ENCODE measurements at regions not wholly inside any gene's neighbourhood (a gene's known extent, or its start where the extent isn't known, plus 50 kb on each side); places are given as distances from the start of the nearest gene placed in this dataset.

- H3K36me3 ChIP-seq (ENCODE audit: control insufficient read depth in 2 of 3, insufficient read depth in 3 of 3, low read length in 3 of 3), result no peaks in the 10 kb centered on the region
- no peak overlapping the region for H3K27ac ChIP-seq (ENCODE audit: low read depth in 2 of 2, low read length in 2 of 2)
- intact Hi-C loops (cut with DNase I), result no loop called here
- no peaks in the 10 kb centered on the region for H3K4me1 ChIP-seq (ENCODE audit: control insufficient read depth in 2 of 3, insufficient read depth in 2 of 3, low read depth in 1 of 3, low read length in 3 of 3)
- H3K4me3 ChIP-seq (ENCODE audit: low read length in 3 of 3), result no peak overlapping the region
- peaks cover 0 to 21% (median 2%) of the 10 kb centered on the region in 3 donors for H3K9me3 ChIP-seq (ENCODE audit: control insufficient read depth in 2 of 3, insufficient read depth in 1 of 3, low read length in 3 of 3)
- H3K27me3 ChIP-seq (ENCODE audit: control insufficient read depth, insufficient read depth, low read length), result no peaks in the 10 kb centered on the region
- no peak overlapping the region for H3K9ac ChIP-seq (ENCODE audit: low read length in 3 of 3)
- FAIRE-seq, result no peak
- no peak for DNase-seq
- TF ChIP-seq CTCF (IDR thresholded peaks at IDR 0.05; ENCODE audit: borderline replicate concordance, extremely low read depth, insufficient read depth), result no peak
These were observed 118.7 kb upstream of the LRRTM4 start for GRCh38 chr2:77640924-77641323.

GRCh38 chr2:77642339-77642738 lies 120.2 kb upstream of the LRRTM4 start:
- Histone ChIP-seq H3K27me3 (ENCODE audit: control insufficient read depth, insufficient read depth, low read length) (no peaks in the 10 kb centered on the region), H3K9ac (ENCODE audit: low read length in 3 of 3) (no peak overlapping the region), H3K27ac (ENCODE audit: low read depth in 2 of 2, low read length in 2 of 2) (no peak overlapping the region), H3K4me3 (ENCODE audit: low read length in 3 of 3) (no peak overlapping the region), H3K36me3 (ENCODE audit: control insufficient read depth in 2 of 3, insufficient read depth in 3 of 3, low read length in 3 of 3) (no peaks in the 10 kb centered on the region), H3K9me3 (ENCODE audit: control insufficient read depth in 2 of 3, insufficient read depth in 1 of 3, low read length in 3 of 3) (peaks cover 0 to 21% (median 2%) of the 10 kb centered on the region in 3 donors), H3K4me1 (ENCODE audit: control insufficient read depth in 2 of 3, insufficient read depth in 2 of 3, low read depth in 1 of 3, low read length in 3 of 3) (no peaks in the 10 kb centered on the region)
- FAIRE-seq, result no peak
- intact Hi-C loops (cut with DNase I), result no loop called here
- TF ChIP-seq CTCF (IDR thresholded peaks at IDR 0.05; ENCODE audit: borderline replicate concordance, extremely low read depth, insufficient read depth), result no peak
- DNase-seq, result peak in 1 of 5 donors; percentile 29

GRCh38 chr2:77649856-77650255 lies 127.7 kb upstream of the LRRTM4 start:
- no peak for TF ChIP-seq CTCF (IDR thresholded peaks at IDR 0.05; ENCODE audit: borderline replicate concordance, extremely low read depth, insufficient read depth)

GRCh38 chr2:77652499-77652898 lies 130.3 kb upstream of the LRRTM4 start:
- Histone ChIP-seq H3K9ac (ENCODE audit: low read length in 3 of 3) (no peak overlapping the region), H3K4me1 (ENCODE audit: control insufficient read depth in 2 of 3, insufficient read depth in 2 of 3, low read depth in 1 of 3, low read length in 3 of 3) (no peaks in the 10 kb centered on the region), H3K27me3 (ENCODE audit: control insufficient read depth, insufficient read depth, low read length) (no peaks in the 10 kb centered on the region), H3K4me3 (ENCODE audit: low read length in 3 of 3) (no peak overlapping the region), H3K9me3 (ENCODE audit: control insufficient read depth in 2 of 3, insufficient read depth in 1 of 3, low read length in 3 of 3) (no peaks in the 10 kb centered on the region), H3K27ac (ENCODE audit: low read depth in 2 of 2, low read length in 2 of 2) (no peak overlapping the region), H3K36me3 (ENCODE audit: control insufficient read depth in 2 of 3, insufficient read depth in 3 of 3, low read length in 3 of 3) (no peaks in the 10 kb centered on the region)
- intact Hi-C loops (cut with DNase I), result no loop called here
- DNase-seq, result no peak
- no peak for TF ChIP-seq CTCF (IDR thresholded peaks at IDR 0.05; ENCODE audit: borderline replicate concordance, extremely low read depth, insufficient read depth)
- no peak for FAIRE-seq

More at GRCh38 chr2:77649856-77650255, 127.7 kb upstream of the LRRTM4 start:
- no peak for DNase-seq
- Histone ChIP-seq H3K9me3 (ENCODE audit: control insufficient read depth in 2 of 3, insufficient read depth in 1 of 3, low read length in 3 of 3) (no peaks in the 10 kb centered on the region), H3K9ac (ENCODE audit: low read length in 3 of 3) (no peak overlapping the region), H3K4me1 (ENCODE audit: control insufficient read depth in 2 of 3, insufficient read depth in 2 of 3, low read depth in 1 of 3, low read length in 3 of 3) (no peaks in the 10 kb centered on the region), H3K27me3 (ENCODE audit: control insufficient read depth, insufficient read depth, low read length) (no peaks in the 10 kb centered on the region), H3K27ac (ENCODE audit: low read depth in 2 of 2, low read length in 2 of 2) (no peak overlapping the region), H3K4me3 (ENCODE audit: low read length in 3 of 3) (no peak overlapping the region), H3K36me3 (ENCODE audit: control insufficient read depth in 2 of 3, insufficient read depth in 3 of 3, low read length in 3 of 3) (no peaks in the 10 kb centered on the region)
- intact Hi-C loops (cut with DNase I), result no loop called here
- FAIRE-seq, result no peak

Data from kidney (tissue), 13 donors.